Upper lobe of left lung (tissue), 6 donors: ENCODE measurements at regions not wholly inside any gene's neighbourhood (a gene's known extent, or its start where the extent isn't known, plus 50 kb on each side); places are given as distances from the start of the nearest gene placed in this dataset.

ENCODE experiments used
- ATAC-seq, 2 donors: fragments of 200-7000 bp; cut with Tn5 transposase; one replicate each; pipeline ENCODE4 v1.9.1; 2022; ENCODE audit warnings: mild to moderate bottlenecking in 2 of 2, moderate library complexity in 2 of 2; ENCODE audit not compliant: low FRiP score in 2 of 2
- DNase-seq, 2 donors: peaks; one replicate each; pipeline ENCODE4 v3.0.0-alpha.2; 2019 to 2020
- H3K27ac ChIP-seq, 4 donors: fragments of 200-600 bp; sonication (generic); one replicate each; pipeline ENCODE4 v1.5.1; 2016 to 2019
- H3K27me3 ChIP-seq, 4 donors: fragments of 200-600 bp; sonication (generic); one replicate each; pipeline ENCODE4 v1.5.1; 2017 to 2019
- H3K36me3 ChIP-seq, 4 donors: fragments of 200-600 bp; sonication (generic); one replicate each; pipeline ENCODE4 v1.5.1; 2016 to 2019
- H3K4me1 ChIP-seq, 4 donors: fragments of 200-600 bp; sonication (generic); one replicate each; pipeline ENCODE4 v1.5.1; 2018 to 2019
- H3K4me3 ChIP-seq, 4 donors: fragments of 200-600 bp; sonication (generic); one replicate each; pipeline ENCODE4 v1.5.1; 2017 to 2019; ENCODE audit warnings: mild to moderate bottlenecking in 2 of 4, moderate library complexity in 1 of 4
- H3K9me3 ChIP-seq, 4 donors: fragments of 200-600 bp; sonication (generic); one replicate each; pipeline ENCODE4 v1.5.1; 2018 to 2019
- EP300 ChIP-seq, 4 donors: sonication (generic); formaldehyde crosslinking; IDR thresholded peaks; one replicate each; pipeline ENCODE4 v1.5.1; 2017; ENCODE audit warnings: antibody characterized with exemption in 4 of 4, control low read depth in 2 of 4
- POLR2A ChIP-seq, 4 donors: fragments of 450-650 bp; IDR thresholded peaks; one replicate each; pipeline ENCODE4 v1.5.1; 2016 to 2017; ENCODE audit warnings: antibody characterized with exemption in 4 of 4, mild to moderate bottlenecking in 2 of 4
- POLR2AphosphoS5 ChIP-seq, 2 donors: sonication (generic); formaldehyde crosslinking; IDR thresholded peaks; one replicate each; pipeline ENCODE4 v1.5.1; 2017; ENCODE audit warnings: antibody characterized with exemption in 2 of 2
- WGBS, 2 donors: methylation state at CpG; one replicate each; pipeline ENCODE4 v1.1.5; 2017 to 2018; 5-methylcytosine and 5-hydroxymethylcytosine counted together
- TF ChIP-seq, protein P1 (sequence below), 6 experiments: fragments of 450-650 bp in 4 of 6; fragments of 200-600 bp in 2 of 6; sonication (generic) in 2 of 6; IDR thresholded peaks; one replicate each; pipeline ENCODE4 v1.5.1; 2016 to 2019; ENCODE audit warnings: antibody characterized with exemption in 6 of 6
- donor health status: DM: no; HTN: no; CAD: no; lungs with moderate emphysema.
- donor health status: DM: no; HTN: yes; CAD: no; lungs with severe emphysema.

GRCh38 chr5:168153263-168153875, 138.1 kb upstream of the WWC1 start:
- Histone ChIP-seq H3K9me3 (no peaks in the 10 kb centered on the region), H3K36me3 (no peaks in the 10 kb centered on the region), H3K27ac (no peak overlapping the region), H3K27me3 (no peaks in the 10 kb centered on the region), H3K4me1 (no peaks in the 10 kb centered on the region), H3K4me3 (no peak overlapping the region)
- 84 to 90% methylated on average over 5 to 7 of the region's 7 CpGs for WGBS, 2 donors
- DNase-seq (no peak), ATAC-seq (no peak)
- TF ChIP-seq POLR2A (IDR thresholded peaks at IDR 0.05) (no peak), POLR2AphosphoS5 (IDR thresholded peaks at IDR 0.05) (no peak)
- TF ChIP-seq, protein P1, sequence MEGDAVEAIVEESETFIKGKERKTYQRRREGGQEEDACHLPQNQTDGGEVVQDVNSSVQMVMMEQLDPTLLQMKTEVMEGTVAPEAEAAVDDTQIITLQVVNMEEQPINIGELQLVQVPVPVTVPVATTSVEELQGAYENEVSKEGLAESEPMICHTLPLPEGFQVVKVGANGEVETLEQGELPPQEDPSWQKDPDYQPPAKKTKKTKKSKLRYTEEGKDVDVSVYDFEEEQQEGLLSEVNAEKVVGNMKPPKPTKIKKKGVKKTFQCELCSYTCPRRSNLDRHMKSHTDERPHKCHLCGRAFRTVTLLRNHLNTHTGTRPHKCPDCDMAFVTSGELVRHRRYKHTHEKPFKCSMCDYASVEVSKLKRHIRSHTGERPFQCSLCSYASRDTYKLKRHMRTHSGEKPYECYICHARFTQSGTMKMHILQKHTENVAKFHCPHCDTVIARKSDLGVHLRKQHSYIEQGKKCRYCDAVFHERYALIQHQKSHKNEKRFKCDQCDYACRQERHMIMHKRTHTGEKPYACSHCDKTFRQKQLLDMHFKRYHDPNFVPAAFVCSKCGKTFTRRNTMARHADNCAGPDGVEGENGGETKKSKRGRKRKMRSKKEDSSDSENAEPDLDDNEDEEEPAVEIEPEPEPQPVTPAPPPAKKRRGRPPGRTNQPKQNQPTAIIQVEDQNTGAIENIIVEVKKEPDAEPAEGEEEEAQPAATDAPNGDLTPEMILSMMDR (IDR thresholded peaks at IDR 0.05), result no peak

- 80 to 86% methylated on average over 6 of the region's 6 CpGs for WGBS, 2 donors
- no peaks in the 10 kb centered on the region for H3K36me3 ChIP-seq
- no peak for ATAC-seq
- TF ChIP-seq POLR2A (IDR thresholded peaks at IDR 0.05) (no peak), EP300 (IDR thresholded peaks at IDR 0.05) (no peak), POLR2AphosphoS5 (IDR thresholded peaks at IDR 0.05) (no peak)
- TF ChIP-seq, protein P1 (IDR thresholded peaks at IDR 0.05), result no peak
- H3K27me3 ChIP-seq, result no peaks in the 10 kb centered on the region
- H3K4me1 ChIP-seq, result no peaks in the 10 kb centered on the region
- no peak for DNase-seq
- no peak overlapping the region for H3K27ac ChIP-seq
- no peaks in the 10 kb centered on the region for H3K9me3 ChIP-seq
- H3K4me3 ChIP-seq, result no peak overlapping the region
Measured at GRCh38 chr5:168153876-168154270, 137.6 kb upstream of the WWC1 start.

DNA sequence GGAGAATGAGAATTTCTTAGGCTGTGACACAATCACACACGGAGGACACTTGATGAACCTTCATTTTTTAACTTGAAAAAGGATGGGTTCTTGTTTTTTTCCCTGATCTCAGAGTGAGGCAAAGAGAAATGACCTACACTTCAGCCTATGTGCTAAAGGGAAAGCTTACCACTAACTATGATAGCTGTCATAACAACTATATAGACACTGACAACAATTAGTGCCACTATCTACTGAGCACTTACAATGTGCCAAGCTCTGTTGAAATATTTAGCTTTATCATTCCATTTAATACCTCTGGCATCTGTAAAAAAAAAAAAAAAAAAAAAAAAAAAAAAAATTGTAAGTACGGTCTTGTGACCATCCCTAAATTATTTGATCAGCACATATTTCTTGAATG, 135.9 kb upstream of the WWC1 start:
- no peak for ATAC-seq
- Histone ChIP-seq H3K4me1 (no peaks in the 10 kb centered on the region), H3K27me3 (no peaks in the 10 kb centered on the region), H3K4me3 (no peak overlapping the region), H3K27ac (no peak overlapping the region), H3K9me3 (no peaks in the 10 kb centered on the region), H3K36me3 (no peaks in the 10 kb centered on the region)
- TF ChIP-seq, protein P1 (IDR thresholded peaks at IDR 0.05), result no peak
- no peak for TF ChIP-seq POLR2AphosphoS5 (IDR thresholded peaks at IDR 0.05)
- TF ChIP-seq EP300 (IDR thresholded peaks at IDR 0.05), result no peak
- no peak for TF ChIP-seq POLR2A (IDR thresholded peaks at IDR 0.05)
- 66 to 75% methylated on average over 2 of the region's 2 CpGs for WGBS, 2 donors
- no peak for DNase-seq

GRCh38 chr5:168156170-168156569, 135.3 kb upstream of the WWC1 start:
- Histone ChIP-seq H3K4me1 (no peaks in the 10 kb centered on the region), H3K27ac (no peak overlapping the region), H3K36me3 (no peaks in the 10 kb centered on the region), H3K27me3 (no peaks in the 10 kb centered on the region), H3K9me3 (no peaks in the 10 kb centered on the region), H3K4me3 (no peak overlapping the region)
- WGBS, 2 donors, result 85 to 95% methylated on average over 1 of the region's 1 CpG
- ATAC-seq, result no peak
- TF ChIP-seq EP300 (IDR thresholded peaks at IDR 0.05) (no peak), POLR2A (IDR thresholded peaks at IDR 0.05) (no peak), POLR2AphosphoS5 (IDR thresholded peaks at IDR 0.05) (no peak)
- TF ChIP-seq, protein P1 (IDR thresholded peaks at IDR 0.05), result no peak
- no peak for DNase-seq

DNA sequence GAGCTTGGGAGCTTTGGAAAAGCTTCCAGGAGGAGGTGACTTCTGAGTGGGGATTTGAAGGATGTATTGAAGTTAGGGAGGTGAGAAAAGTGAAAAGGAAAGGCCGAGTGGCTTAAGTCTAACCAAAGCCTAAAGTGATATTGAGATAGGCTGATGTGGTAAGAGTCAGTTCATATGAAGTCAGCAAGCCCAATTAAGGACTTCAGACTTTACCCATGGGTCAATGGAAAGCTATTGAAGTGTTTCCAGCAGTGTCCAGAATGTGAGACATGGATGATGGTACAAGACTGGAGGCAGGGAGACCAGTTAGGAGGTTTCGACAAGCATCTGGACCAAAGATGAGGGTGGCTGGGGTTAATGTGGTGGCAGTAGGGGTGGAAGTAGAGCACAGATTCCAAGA, 134.3 kb upstream of the WWC1 start:
- DNase-seq (no peak), ATAC-seq (no peak)
- no peaks in the 10 kb centered on the region for H3K4me1 ChIP-seq
- no peaks in the 10 kb centered on the region for H3K27me3 ChIP-seq
- WGBS, 2 donors, result 76 to 94% methylated on average over 2 of the region's 2 CpGs
- no peaks in the 10 kb centered on the region for H3K36me3 ChIP-seq
- TF ChIP-seq POLR2AphosphoS5 (IDR thresholded peaks at IDR 0.05) (no peak), EP300 (IDR thresholded peaks at IDR 0.05) (no peak), POLR2A (IDR thresholded peaks at IDR 0.05) (no peak)
- TF ChIP-seq, protein P1 (IDR thresholded peaks at IDR 0.05), result no peak
- H3K27ac ChIP-seq, result no peak overlapping the region
- H3K9me3 ChIP-seq, result no peaks in the 10 kb centered on the region
- no peak overlapping the region for H3K4me3 ChIP-seq
